CD14-positive monocyte (primary cell): ENCODE measurements at regions not wholly inside any gene's neighbourhood (a gene's known extent, or its start where the extent isn't known, plus 50 kb on each side); places are given as distances from the start of the nearest gene placed in this dataset.

Source experiments
- DNase-seq, 3 donors: peaks; one replicate each; pipeline ENCODE4 v3.0.0-alpha.2; 2011 to 2022
- H2AFZ ChIP-seq: 2 replicates; pipeline ENCODE4 v1.6.0; 2012; ENCODE audit warnings: mild to moderate bottlenecking, low read depth, low read length, inconsistent platforms; ENCODE audit not compliant: insufficient read depth, poor library complexity, severe bottlenecking
- H3K27ac ChIP-seq, 2 donors: 1 replicate in 1 of 2; 2 replicates in 1 of 2; pipeline ENCODE4 v1.5.1; 2012 to 2013; ENCODE audit warnings: low read length in 2 of 2, control low read depth in 1 of 2, inconsistent platforms in 1 of 2, low read depth in 1 of 2, mild to moderate bottlenecking in 1 of 2
- H3K27me3 ChIP-seq, 2 donors: one replicate each; pipeline versions ENCODE4 v1.6.0 to v1.6.1; 2011 to 2013; ENCODE audit warnings: low read length in 2 of 2; ENCODE audit not compliant: control insufficient read depth in 2 of 2, insufficient read depth in 2 of 2
- H3K36me3 ChIP-seq, 2 donors: replicated peaks in 1 of 2; 1 replicate in 1 of 2; 2 replicates in 1 of 2; pipeline versions ENCODE4 v1.5.1 to v1.6.1; 2012 to 2013; ENCODE audit warnings: low read length in 2 of 2, control low read depth in 1 of 2, inconsistent platforms in 1 of 2, mild to moderate bottlenecking in 1 of 2; ENCODE audit not compliant: insufficient read depth in 2 of 2, control insufficient read depth in 1 of 2
- H3K4me1 ChIP-seq, 2 donors: 1 replicate in 1 of 2; 2 replicates in 1 of 2; pipeline versions ENCODE4 v1.5.1 to v1.6.1; 2012 to 2013; ENCODE audit warnings: low read length in 2 of 2, control low read depth in 1 of 2, inconsistent platforms in 1 of 2, mild to moderate bottlenecking in 1 of 2, moderate library complexity in 1 of 2; ENCODE audit not compliant: insufficient read depth in 2 of 2, control insufficient read depth in 1 of 2
- H3K4me2 ChIP-seq: replicated peaks from 2 replicates; pipeline ENCODE3; 2012; ENCODE audit warnings: low read length, moderate library complexity, mild to moderate bottlenecking; ENCODE audit not compliant: poor library complexity, severe bottlenecking; ENCODE audit errors: extremely low read depth
- H3K4me3 ChIP-seq, 3 experiments: fragments of 200-600 bp in 1 of 3; sonication (generic) in 1 of 3; replicated peaks in 1 of 3; 1 replicate in 2 of 3; 2 replicates in 1 of 3; pipeline ENCODE4 v1.5.1; 2011 to 2013; ENCODE audit warnings: low read length in 3 of 3, mild to moderate bottlenecking in 3 of 3, control low read depth in 2 of 3, low read depth in 2 of 3, inconsistent platforms in 1 of 3, moderate library complexity in 1 of 3
- H3K79me2 ChIP-seq: 2 replicates; pipeline ENCODE4 v1.6.0; 2012; ENCODE audit warnings: mild to moderate bottlenecking, control low read depth, inconsistent platforms, low read length, moderate library complexity; ENCODE audit not compliant: insufficient read depth
- H3K9ac ChIP-seq: 2 replicates; pipeline ENCODE4 v1.6.0; 2017; ENCODE audit warnings: low read length, mild to moderate bottlenecking; ENCODE audit not compliant: insufficient read depth, poor library complexity, severe bottlenecking
- H3K9me3 ChIP-seq, 2 donors: replicated peaks in 1 of 2; 1 replicate in 1 of 2; 2 replicates in 1 of 2; pipeline versions ENCODE4 v1.5.1 to v1.6.1; 2012 to 2013; ENCODE audit warnings: low read length in 2 of 2, control low read depth in 1 of 2; ENCODE audit not compliant: control insufficient read depth in 1 of 2, insufficient read depth in 1 of 2
- H4K20me1 ChIP-seq: 2 replicates; pipeline ENCODE4 v1.6.0; 2012; ENCODE audit warnings: mild to moderate bottlenecking, low read length, control low read depth, moderate library complexity; ENCODE audit not compliant: insufficient read depth
- H3K27ac Mint-ChIP-seq, 7 donors: one replicate each; pipeline ENCODE4 v1.8.0; 2020; ENCODE audit warnings: mild to moderate bottlenecking in 7 of 7, mixed read lengths in 7 of 7, moderate library complexity in 6 of 7, inconsistent platforms in 2 of 7
- H3K27me3 Mint-ChIP-seq, 3 donors: one replicate each; pipeline ENCODE4 v1.8.0; 2021 to 2022; ENCODE audit warnings: low read depth in 3 of 3, mild to moderate bottlenecking in 3 of 3, mixed read lengths in 3 of 3, moderate library complexity in 3 of 3, inconsistent platforms in 1 of 3
- H3K36me3 Mint-ChIP-seq, 2 donors: one replicate each; pipeline ENCODE4 v1.8.0; 2020; ENCODE audit warnings: mixed read lengths in 2 of 2, inconsistent platforms in 1 of 2, mild to moderate bottlenecking in 1 of 2
- H3K4me1 Mint-ChIP-seq: one replicate; pipeline ENCODE4 v1.8.0; 2020; ENCODE audit warnings: mild to moderate bottlenecking, mixed read lengths
- H3K4me3 Mint-ChIP-seq, 2 donors: one replicate each; pipeline ENCODE4 v1.8.0; 2020; ENCODE audit warnings: mild to moderate bottlenecking in 2 of 2, mixed read lengths in 2 of 2, moderate library complexity in 1 of 2
- H3K9me3 Mint-ChIP-seq, 7 donors: one replicate each; pipeline ENCODE4 v1.8.0; 2020 to 2022; ENCODE audit warnings: mixed read lengths in 7 of 7, mild to moderate bottlenecking in 6 of 7, moderate library complexity in 6 of 7, inconsistent platforms in 2 of 7
- CTCF ChIP-seq: fragments of 200-600 bp; IDR thresholded peaks from one replicate; pipeline ENCODE4 v1.8.0; 2022; ENCODE audit warnings: antibody characterized with exemption, mild to moderate bottlenecking
- WGBS: methylation state at CpG from one replicate; pipeline ENCODE4 v1.1.5; 2013; ENCODE audit warnings: missing lambda C conversion rate; ENCODE audit not compliant: insufficient coverage; 5-methylcytosine and 5-hydroxymethylcytosine counted together
- intact Hi-C, 2 donors: fragments of 100-400 bp; cut with micrococcal nuclease; formaldehyde crosslinking; loops; one replicate each; pipeline versions ENCODE4 v1.15.0 to v1.15.1; 2023

- peaks cover 7 to 25% (median 22%) of the 10 kb centered on the region in 7 donors for H3K9me3 Mint-ChIP-seq
- no peaks in the 10 kb centered on the region for H4K20me1 ChIP-seq
- no peaks in the 10 kb centered on the region for H3K27me3 ChIP-seq
- no peaks in the 10 kb centered on the region for H3K4me1 ChIP-seq
- no peak for TF ChIP-seq CTCF
- no peak overlapping the region for H3K4me3 Mint-ChIP-seq
- H3K4me3 ChIP-seq, result no peak overlapping the region
- H3K27ac ChIP-seq, result no peak overlapping the region
- H2AFZ ChIP-seq, result no peak overlapping the region
- H3K36me3 ChIP-seq, result no peaks in the 10 kb centered on the region
- no peak overlapping the region for H3K27ac Mint-ChIP-seq
- H3K36me3 Mint-ChIP-seq, result no peaks in the 10 kb centered on the region
- WGBS, result 86% methylated on average over 1 of the region's 1 CpG
- DNase-seq, result no peak
- H3K4me2 ChIP-seq, result no peak overlapping the region
- H3K9ac ChIP-seq, result no peak overlapping the region
- H3K79me2 ChIP-seq, result no peaks in the 10 kb centered on the region
- H3K27me3 Mint-ChIP-seq, result peaks cover under 1 to 4% (median 2%) of the 10 kb centered on the region in 3 donors
- intact Hi-C loops, result no loop called here
- no peaks in the 10 kb centered on the region for H3K4me1 Mint-ChIP-seq
- H3K9me3 ChIP-seq, result peaks cover 6 to 22% of the 10 kb centered on the region in 2 donors
Observed at GRCh38 chr4:4746444-4746843, 113.0 kb upstream of the MSX1 start.

- intact Hi-C loops, result no loop called here
- no peaks in the 10 kb centered on the region for H3K79me2 ChIP-seq
- Mint-ChIP-seq H3K9me3 (peaks cover 2 to 13% (median 6%) of the 10 kb centered on the region in 7 donors), H3K4me1 (no peaks in the 10 kb centered on the region), H3K27ac (no peak overlapping the region), H3K4me3 (no peak overlapping the region), H3K27me3 (peaks cover 0 to 2% (median 0%) of the 10 kb centered on the region in 3 donors), H3K36me3 (no peaks in the 10 kb centered on the region)
- no peak overlapping the region for H3K4me2 ChIP-seq
- no peak for TF ChIP-seq CTCF
- no peak overlapping the region for H3K27ac ChIP-seq
- no peaks in the 10 kb centered on the region for H4K20me1 ChIP-seq
- no peaks in the 10 kb centered on the region for H3K27me3 ChIP-seq
- H3K4me3 ChIP-seq, result no peak overlapping the region
- no peak overlapping the region for H2AFZ ChIP-seq
- H3K4me1 ChIP-seq, result no peaks in the 10 kb centered on the region
- no peaks in the 10 kb centered on the region for H3K36me3 ChIP-seq
- H3K9me3 ChIP-seq, result no peaks in the 10 kb centered on the region
- H3K9ac ChIP-seq, result no peak overlapping the region
- no peak for DNase-seq
Observed at GRCh38 chr4:4740071-4740470, 119.4 kb upstream of the MSX1 start.
